ENCODE measurements at regions not wholly inside any gene's neighbourhood (a gene's known extent, or its start where the extent isn't known, plus 50 kb on each side); places are given as distances from the start of the nearest gene placed in this dataset.

DNA sequence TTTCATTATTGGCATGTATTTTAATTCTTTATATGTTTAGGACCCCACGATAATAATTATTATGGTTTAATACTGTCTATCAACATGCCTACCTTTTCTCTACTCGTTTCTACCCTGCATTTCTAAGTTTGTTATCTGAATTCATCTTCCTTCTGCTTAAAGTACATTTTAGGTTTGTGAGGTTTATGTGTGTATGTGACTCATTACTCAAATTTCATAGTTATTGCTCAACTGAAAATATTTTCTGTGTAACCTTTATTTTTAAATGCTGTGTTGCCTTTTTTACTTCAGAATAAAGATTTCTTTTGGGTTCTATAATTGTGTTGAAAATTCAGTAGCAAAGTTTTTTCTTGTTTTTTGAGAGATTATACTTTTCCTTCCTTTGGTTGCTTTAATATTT, 933.9 kb upstream of the LRRTM1 start:
- TF ChIP-seq, protein P1, sequence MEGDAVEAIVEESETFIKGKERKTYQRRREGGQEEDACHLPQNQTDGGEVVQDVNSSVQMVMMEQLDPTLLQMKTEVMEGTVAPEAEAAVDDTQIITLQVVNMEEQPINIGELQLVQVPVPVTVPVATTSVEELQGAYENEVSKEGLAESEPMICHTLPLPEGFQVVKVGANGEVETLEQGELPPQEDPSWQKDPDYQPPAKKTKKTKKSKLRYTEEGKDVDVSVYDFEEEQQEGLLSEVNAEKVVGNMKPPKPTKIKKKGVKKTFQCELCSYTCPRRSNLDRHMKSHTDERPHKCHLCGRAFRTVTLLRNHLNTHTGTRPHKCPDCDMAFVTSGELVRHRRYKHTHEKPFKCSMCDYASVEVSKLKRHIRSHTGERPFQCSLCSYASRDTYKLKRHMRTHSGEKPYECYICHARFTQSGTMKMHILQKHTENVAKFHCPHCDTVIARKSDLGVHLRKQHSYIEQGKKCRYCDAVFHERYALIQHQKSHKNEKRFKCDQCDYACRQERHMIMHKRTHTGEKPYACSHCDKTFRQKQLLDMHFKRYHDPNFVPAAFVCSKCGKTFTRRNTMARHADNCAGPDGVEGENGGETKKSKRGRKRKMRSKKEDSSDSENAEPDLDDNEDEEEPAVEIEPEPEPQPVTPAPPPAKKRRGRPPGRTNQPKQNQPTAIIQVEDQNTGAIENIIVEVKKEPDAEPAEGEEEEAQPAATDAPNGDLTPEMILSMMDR (conservative IDR thresholded peaks at IDR 0.05; ENCODE audit: low read depth, low read length) = no peak
- no peak for TF ChIP-seq EZH2 (IDR thresholded peaks at IDR 0.05; ENCODE audit: borderline replicate concordance, low read depth, low read length, poor library complexity, severe bottlenecking)

All from A673 (cell line).